MG63 (cell line): ENCODE measurements at regions not wholly inside any gene's neighbourhood (a gene's known extent, or its start where the extent isn't known, plus 50 kb on each side); places are given as distances from the start of the nearest gene placed in this dataset.
"Not testable (repeated sequence)": the region's sequence is repeated elsewhere in the genome, so short reads cannot be mapped to it uniquely, and the experiment has no call there.

ENCODE experiments used
- DNase-seq: peaks from one replicate; pipeline ENCODE4 v3.0.0-alpha.2; 2020
- H3K27me3 ChIP-seq: fragments of 250-450 bp; sonication (Bioruptor Pico); 2 replicates; pipeline ENCODE4 v1.5.1; 2020; ENCODE audit warnings: mild to moderate bottlenecking, moderate library complexity
- H3K36me3 ChIP-seq: fragments of 250-450 bp; sonication (Bioruptor Pico); 2 replicates; pipeline ENCODE4 v1.5.1; 2020; ENCODE audit warnings: mild to moderate bottlenecking, moderate library complexity
- H3K4me3 ChIP-seq: fragments of 250-450 bp; sonication (Bioruptor Pico); 2 replicates; pipeline ENCODE4 v1.5.1; 2020; ENCODE audit warnings: mild to moderate bottlenecking, moderate library complexity
- H3K9me3 ChIP-seq: fragments of 250-450 bp; sonication (Bioruptor Pico); 2 replicates; pipeline ENCODE4 v1.5.1; 2020; ENCODE audit warnings: mild to moderate bottlenecking, moderate library complexity

- H3K4me3 ChIP-seq = no peak overlapping the region
- H3K27me3 ChIP-seq = no peaks in the 10 kb centered on the region
Measured at GRCh38 chr7:15143936-15144335, 241.4 kb upstream of the DGKB start.

GRCh38 chr7:15143121-15143520 lies 240.6 kb upstream of the DGKB start:
- Histone ChIP-seq H3K9me3 (no peaks in the 10 kb centered on the region), H3K4me3 (no peak overlapping the region), H3K27me3 (no peaks in the 10 kb centered on the region), H3K36me3 (no peaks in the 10 kb centered on the region)
- DNase-seq = no peak

More at GRCh38 chr7:15143936-15144335, 241.4 kb upstream of the DGKB start:
- Histone ChIP-seq H3K9me3 (no peaks in the 10 kb centered on the region), H3K36me3 (no peaks in the 10 kb centered on the region)
- no peak for DNase-seq

- Histone ChIP-seq H3K36me3 (no peaks in the 10 kb centered on the region), H3K4me3 (no peak overlapping the region), H3K9me3 (no peaks in the 10 kb centered on the region), H3K27me3 (no peaks in the 10 kb centered on the region)
- DNase-seq = no peak
Measured at GRCh38 chr7:15140431-15140830, 237.9 kb upstream of the DGKB start.

- peak; percentile 5 for DNase-seq
- Histone ChIP-seq H3K27me3 (no peaks in the 10 kb centered on the region), H3K4me3 (no peak overlapping the region), H3K9me3 (no peaks in the 10 kb centered on the region), H3K36me3 (no peaks in the 10 kb centered on the region; the same call in 1 of the 2 replicates)
Measured at GRCh38 chr7:15131661-15132060, 229.1 kb upstream of the DGKB start.

- Histone ChIP-seq H3K4me3 (no peak overlapping the region), H3K27me3 (no peaks in the 10 kb centered on the region), H3K36me3 (no peaks in the 10 kb centered on the region; the same call in 1 of the 2 replicates), H3K9me3 (no peaks in the 10 kb centered on the region)
- DNase-seq = no peak
Measured at GRCh38 chr7:15130666-15131541, 228.4 kb upstream of the DGKB start.

- Histone ChIP-seq H3K36me3 (no peaks in the 10 kb centered on the region; the same call in 1 of the 2 replicates), H3K9me3 (no peaks in the 10 kb centered on the region), H3K4me3 (no peak overlapping the region), H3K27me3 (no peaks in the 10 kb centered on the region)
- DNase-seq = no peak
Measured at GRCh38 chr7:15128716-15129115, 226.2 kb upstream of the DGKB start.

- H3K36me3 ChIP-seq, H3K27me3 ChIP-seq, H3K4me3 ChIP-seq, H3K9me3 ChIP-seq, DNase-seq: not testable (repeated sequence)
Measured at GRCh38 chr7:15126653-15127052, 224.1 kb upstream of the DGKB start.

GRCh38 chr7:15123901-15124300 lies 221.3 kb upstream of the DGKB start:
- no peaks in the 10 kb centered on the region; the same call in 1 of the 2 replicates for H3K36me3 ChIP-seq
- H3K9me3 ChIP-seq = 0 out of 2 replicates have a peak, but pooled peaks cover 2% of the 10 kb centered on the region
- no peak for DNase-seq
- H3K27me3 ChIP-seq = no peaks in the 10 kb centered on the region
- no peak overlapping the region for H3K4me3 ChIP-seq

- no peaks in the 10 kb centered on the region for H3K36me3 ChIP-seq
- H3K9me3 ChIP-seq = no peaks in the 10 kb centered on the region; the same call in 1 of the 2 replicates
- no peaks in the 10 kb centered on the region for H3K27me3 ChIP-seq
- no peak overlapping the region for H3K4me3 ChIP-seq
- DNase-seq = peak; percentile 63
Measured at GRCh38 chr7:15113752-15114151, 211.2 kb upstream of the DGKB start.

GRCh38 chr7:15105711-15106110 lies 203.2 kb upstream of the DGKB start:
- no peak for DNase-seq
- Histone ChIP-seq H3K4me3 (no peak overlapping the region), H3K9me3 (no peaks in the 10 kb centered on the region), H3K27me3 (no peaks in the 10 kb centered on the region), H3K36me3 (no peaks in the 10 kb centered on the region)

- Histone ChIP-seq H3K36me3 (no peaks in the 10 kb centered on the region), H3K9me3 (no peaks in the 10 kb centered on the region), H3K4me3 (no peak overlapping the region), H3K27me3 (no peaks in the 10 kb centered on the region)
- no peak for DNase-seq
Measured at GRCh38 chr7:15104411-15105092, 202.0 kb upstream of the DGKB start.

- H3K36me3 ChIP-seq = no peaks in the 10 kb centered on the region
- no peak for DNase-seq
- H3K27me3 ChIP-seq = no peaks in the 10 kb centered on the region
- H3K4me3 ChIP-seq = no peak overlapping the region
- H3K9me3 ChIP-seq = no peaks in the 10 kb centered on the region
Measured at GRCh38 chr7:15099074-15099473, 196.5 kb upstream of the DGKB start.

GRCh38 chr7:15096853-15097252 lies 194.3 kb upstream of the DGKB start:
- no peaks in the 10 kb centered on the region for H3K27me3 ChIP-seq
- no peaks in the 10 kb centered on the region for H3K36me3 ChIP-seq
- DNase-seq = no peak
- no peak overlapping the region for H3K4me3 ChIP-seq
- no peaks in the 10 kb centered on the region for H3K9me3 ChIP-seq

GRCh38 chr7:15094989-15095388 lies 192.4 kb upstream of the DGKB start:
- no peak for DNase-seq
- H3K4me3 ChIP-seq = no peak overlapping the region
- H3K27me3 ChIP-seq = no peaks in the 10 kb centered on the region
- no peaks in the 10 kb centered on the region for H3K9me3 ChIP-seq
- H3K36me3 ChIP-seq = no peaks in the 10 kb centered on the region

- Histone ChIP-seq H3K9me3 (no peaks in the 10 kb centered on the region), H3K36me3 (no peaks in the 10 kb centered on the region), H3K4me3 (no peak overlapping the region), H3K27me3 (no peaks in the 10 kb centered on the region)
- DNase-seq = no peak
Measured at GRCh38 chr7:15087771-15088170, 185.2 kb upstream of the DGKB start.

- no peak for DNase-seq
- Histone ChIP-seq H3K4me3 (no peak overlapping the region), H3K27me3 (no peaks in the 10 kb centered on the region), H3K36me3 (no peaks in the 10 kb centered on the region), H3K9me3 (no peaks in the 10 kb centered on the region)
Measured at GRCh38 chr7:15086862-15087261, 184.3 kb upstream of the DGKB start.

GRCh38 chr7:15086131-15086611 lies 183.6 kb upstream of the DGKB start:
- Histone ChIP-seq H3K9me3 (no peaks in the 10 kb centered on the region), H3K4me3 (no peak overlapping the region), H3K36me3 (no peaks in the 10 kb centered on the region), H3K27me3 (no peaks in the 10 kb centered on the region)
- no peak for DNase-seq
